DND-41 (cell line): ENCODE measurements at regions not wholly inside any gene's neighbourhood (a gene's known extent, or its start where the extent isn't known, plus 50 kb on each side); places are given as distances from the start of the nearest gene placed in this dataset.

Experiments used
- EZH2 ChIP-seq: IDR thresholded peaks from 3 replicates; pipeline ENCODE4 v1.6.1; 2012; ENCODE audit warnings: borderline replicate concordance, low read depth, mild to moderate bottlenecking, moderate library complexity, low read length, inconsistent platforms; ENCODE audit not compliant: severe bottlenecking
- TF ChIP-seq, protein P1 (sequence below): IDR thresholded peaks from 2 replicates; pipeline ENCODE4 v1.5.1; 2012; ENCODE audit warnings: borderline replicate concordance, low read length, moderate library complexity, mild to moderate bottlenecking; ENCODE audit not compliant: poor library complexity, severe bottlenecking; ENCODE audit errors: extremely low read depth

DNA sequence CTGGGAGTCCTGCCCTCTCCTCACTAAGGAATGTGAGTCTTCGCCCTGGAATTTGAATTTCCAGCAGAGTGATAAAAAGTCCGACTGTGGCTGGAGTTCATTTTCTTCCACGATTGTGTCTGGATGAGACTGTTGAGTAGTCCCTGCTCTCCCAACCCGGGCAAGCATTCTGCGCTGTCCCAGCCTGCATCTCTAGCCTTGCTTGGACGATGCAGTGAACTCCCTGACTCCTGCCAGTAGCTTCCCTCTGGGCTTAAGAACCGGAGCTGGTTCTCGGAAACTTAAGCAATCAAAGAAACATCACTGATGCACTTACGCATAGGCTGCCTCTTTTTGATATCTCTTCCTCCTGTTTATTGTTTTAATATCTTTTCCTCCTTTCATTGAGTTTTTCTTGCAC is 116.0 kb upstream of the FZD8 start:
- TF ChIP-seq, protein P1, sequence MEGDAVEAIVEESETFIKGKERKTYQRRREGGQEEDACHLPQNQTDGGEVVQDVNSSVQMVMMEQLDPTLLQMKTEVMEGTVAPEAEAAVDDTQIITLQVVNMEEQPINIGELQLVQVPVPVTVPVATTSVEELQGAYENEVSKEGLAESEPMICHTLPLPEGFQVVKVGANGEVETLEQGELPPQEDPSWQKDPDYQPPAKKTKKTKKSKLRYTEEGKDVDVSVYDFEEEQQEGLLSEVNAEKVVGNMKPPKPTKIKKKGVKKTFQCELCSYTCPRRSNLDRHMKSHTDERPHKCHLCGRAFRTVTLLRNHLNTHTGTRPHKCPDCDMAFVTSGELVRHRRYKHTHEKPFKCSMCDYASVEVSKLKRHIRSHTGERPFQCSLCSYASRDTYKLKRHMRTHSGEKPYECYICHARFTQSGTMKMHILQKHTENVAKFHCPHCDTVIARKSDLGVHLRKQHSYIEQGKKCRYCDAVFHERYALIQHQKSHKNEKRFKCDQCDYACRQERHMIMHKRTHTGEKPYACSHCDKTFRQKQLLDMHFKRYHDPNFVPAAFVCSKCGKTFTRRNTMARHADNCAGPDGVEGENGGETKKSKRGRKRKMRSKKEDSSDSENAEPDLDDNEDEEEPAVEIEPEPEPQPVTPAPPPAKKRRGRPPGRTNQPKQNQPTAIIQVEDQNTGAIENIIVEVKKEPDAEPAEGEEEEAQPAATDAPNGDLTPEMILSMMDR, result no peak
- TF ChIP-seq EZH2, result no peak
